ENCODE measurements at regions not wholly inside any gene's neighbourhood (a gene's known extent, or its start where the extent isn't known, plus 50 kb on each side); places are given as distances from the start of the nearest gene placed in this dataset.

DNA sequence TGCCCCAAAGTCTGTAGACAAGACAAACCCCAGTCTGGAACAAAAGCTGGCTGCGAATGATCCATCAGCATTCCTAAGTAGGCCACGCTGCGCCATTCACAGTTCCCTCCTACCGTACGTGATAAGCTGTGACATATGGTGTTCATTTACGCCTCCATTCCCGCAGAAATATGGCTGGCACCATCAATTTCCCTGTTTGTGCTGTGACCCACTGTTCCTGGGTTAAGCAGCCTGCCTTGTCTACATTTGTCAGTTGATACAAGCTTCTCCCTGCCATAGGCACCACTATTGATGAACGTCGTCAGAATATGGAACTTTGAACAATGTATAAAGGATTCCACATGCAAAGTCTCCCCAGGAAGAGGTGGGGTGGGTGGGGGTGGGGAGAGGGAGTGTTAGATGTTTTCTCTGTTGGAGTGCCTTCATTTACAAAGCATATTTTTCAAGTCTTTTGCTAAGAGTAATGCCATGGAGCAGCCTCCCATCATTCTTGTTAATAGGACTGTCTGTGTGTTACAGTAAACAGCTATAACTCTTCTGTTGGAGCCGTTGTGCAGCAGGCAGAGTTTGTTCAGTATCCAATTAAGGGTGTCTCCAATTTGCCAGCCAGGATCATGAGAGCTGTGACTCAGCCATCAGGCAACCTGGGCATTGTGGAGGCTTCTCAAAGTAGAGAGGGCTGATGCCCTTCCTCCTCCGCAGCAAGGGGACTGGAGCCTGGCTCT, 294.6 kb downstream of the TMEM114 start (continued):
- TF ChIP-seq, protein P1, sequence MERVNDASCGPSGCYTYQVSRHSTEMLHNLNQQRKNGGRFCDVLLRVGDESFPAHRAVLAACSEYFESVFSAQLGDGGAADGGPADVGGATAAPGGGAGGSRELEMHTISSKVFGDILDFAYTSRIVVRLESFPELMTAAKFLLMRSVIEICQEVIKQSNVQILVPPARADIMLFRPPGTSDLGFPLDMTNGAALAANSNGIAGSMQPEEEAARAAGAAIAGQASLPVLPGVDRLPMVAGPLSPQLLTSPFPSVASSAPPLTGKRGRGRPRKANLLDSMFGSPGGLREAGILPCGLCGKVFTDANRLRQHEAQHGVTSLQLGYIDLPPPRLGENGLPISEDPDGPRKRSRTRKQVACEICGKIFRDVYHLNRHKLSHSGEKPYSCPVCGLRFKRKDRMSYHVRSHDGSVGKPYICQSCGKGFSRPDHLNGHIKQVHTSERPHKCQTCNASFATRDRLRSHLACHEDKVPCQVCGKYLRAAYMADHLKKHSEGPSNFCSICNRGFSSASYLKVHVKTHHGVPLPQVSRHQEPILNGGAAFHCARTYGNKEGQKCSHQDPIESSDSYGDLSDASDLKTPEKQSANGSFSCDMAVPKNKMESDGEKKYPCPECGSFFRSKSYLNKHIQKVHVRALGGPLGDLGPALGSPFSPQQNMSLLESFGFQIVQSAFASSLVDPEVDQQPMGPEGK (tag by site-specific recombination; IDR thresholded peaks at IDR 0.05): no peak
- TF ChIP-seq, protein P2, sequence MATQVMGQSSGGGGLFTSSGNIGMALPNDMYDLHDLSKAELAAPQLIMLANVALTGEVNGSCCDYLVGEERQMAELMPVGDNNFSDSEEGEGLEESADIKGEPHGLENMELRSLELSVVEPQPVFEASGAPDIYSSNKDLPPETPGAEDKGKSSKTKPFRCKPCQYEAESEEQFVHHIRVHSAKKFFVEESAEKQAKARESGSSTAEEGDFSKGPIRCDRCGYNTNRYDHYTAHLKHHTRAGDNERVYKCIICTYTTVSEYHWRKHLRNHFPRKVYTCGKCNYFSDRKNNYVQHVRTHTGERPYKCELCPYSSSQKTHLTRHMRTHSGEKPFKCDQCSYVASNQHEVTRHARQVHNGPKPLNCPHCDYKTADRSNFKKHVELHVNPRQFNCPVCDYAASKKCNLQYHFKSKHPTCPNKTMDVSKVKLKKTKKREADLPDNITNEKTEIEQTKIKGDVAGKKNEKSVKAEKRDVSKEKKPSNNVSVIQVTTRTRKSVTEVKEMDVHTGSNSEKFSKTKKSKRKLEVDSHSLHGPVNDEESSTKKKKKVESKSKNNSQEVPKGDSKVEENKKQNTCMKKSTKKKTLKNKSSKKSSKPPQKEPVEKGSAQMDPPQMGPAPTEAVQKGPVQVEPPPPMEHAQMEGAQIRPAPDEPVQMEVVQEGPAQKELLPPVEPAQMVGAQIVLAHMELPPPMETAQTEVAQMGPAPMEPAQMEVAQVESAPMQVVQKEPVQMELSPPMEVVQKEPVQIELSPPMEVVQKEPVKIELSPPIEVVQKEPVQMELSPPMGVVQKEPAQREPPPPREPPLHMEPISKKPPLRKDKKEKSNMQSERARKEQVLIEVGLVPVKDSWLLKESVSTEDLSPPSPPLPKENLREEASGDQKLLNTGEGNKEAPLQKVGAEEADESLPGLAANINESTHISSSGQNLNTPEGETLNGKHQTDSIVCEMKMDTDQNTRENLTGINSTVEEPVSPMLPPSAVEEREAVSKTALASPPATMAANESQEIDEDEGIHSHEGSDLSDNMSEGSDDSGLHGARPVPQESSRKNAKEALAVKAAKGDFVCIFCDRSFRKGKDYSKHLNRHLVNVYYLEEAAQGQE (tag by site-specific recombination; IDR thresholded peaks at IDR 0.05): no peak
- TF ChIP-seq, protein P3, sequence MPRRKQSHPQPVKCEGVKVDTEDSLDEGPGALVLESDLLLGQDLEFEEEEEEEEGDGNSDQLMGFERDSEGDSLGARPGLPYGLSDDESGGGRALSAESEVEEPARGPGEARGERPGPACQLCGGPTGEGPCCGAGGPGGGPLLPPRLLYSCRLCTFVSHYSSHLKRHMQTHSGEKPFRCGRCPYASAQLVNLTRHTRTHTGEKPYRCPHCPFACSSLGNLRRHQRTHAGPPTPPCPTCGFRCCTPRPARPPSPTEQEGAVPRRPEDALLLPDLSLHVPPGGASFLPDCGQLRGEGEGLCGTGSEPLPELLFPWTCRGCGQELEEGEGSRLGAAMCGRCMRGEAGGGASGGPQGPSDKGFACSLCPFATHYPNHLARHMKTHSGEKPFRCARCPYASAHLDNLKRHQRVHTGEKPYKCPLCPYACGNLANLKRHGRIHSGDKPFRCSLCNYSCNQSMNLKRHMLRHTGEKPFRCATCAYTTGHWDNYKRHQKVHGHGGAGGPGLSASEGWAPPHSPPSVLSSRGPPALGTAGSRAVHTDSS (tag by site-specific recombination; IDR thresholded peaks at IDR 0.05): no peak
- TF ChIP-seq, protein P4, sequence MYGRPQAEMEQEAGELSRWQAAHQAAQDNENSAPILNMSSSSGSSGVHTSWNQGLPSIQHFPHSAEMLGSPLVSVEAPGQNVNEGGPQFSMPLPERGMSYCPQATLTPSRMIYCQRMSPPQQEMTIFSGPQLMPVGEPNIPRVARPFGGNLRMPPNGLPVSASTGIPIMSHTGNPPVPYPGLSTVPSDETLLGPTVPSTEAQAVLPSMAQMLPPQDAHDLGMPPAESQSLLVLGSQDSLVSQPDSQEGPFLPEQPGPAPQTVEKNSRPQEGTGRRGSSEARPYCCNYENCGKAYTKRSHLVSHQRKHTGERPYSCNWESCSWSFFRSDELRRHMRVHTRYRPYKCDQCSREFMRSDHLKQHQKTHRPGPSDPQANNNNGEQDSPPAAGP (tag by site-specific recombination; IDR thresholded peaks at IDR 0.05): no peak
- TF ChIP-seq, protein P5, sequence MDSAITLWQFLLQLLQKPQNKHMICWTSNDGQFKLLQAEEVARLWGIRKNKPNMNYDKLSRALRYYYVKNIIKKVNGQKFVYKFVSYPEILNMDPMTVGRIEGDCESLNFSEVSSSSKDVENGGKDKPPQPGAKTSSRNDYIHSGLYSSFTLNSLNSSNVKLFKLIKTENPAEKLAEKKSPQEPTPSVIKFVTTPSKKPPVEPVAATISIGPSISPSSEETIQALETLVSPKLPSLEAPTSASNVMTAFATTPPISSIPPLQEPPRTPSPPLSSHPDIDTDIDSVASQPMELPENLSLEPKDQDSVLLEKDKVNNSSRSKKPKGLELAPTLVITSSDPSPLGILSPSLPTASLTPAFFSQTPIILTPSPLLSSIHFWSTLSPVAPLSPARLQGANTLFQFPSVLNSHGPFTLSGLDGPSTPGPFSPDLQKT (IDR thresholded peaks at IDR 0.05; ENCODE audit: borderline replicate concordance, low read depth, low read length): no peak
- TF ChIP-seq KLF8 (tag by site-specific recombination; IDR thresholded peaks at IDR 0.05): no peak
- no peak for TF ChIP-seq ZIC2 (tag by site-specific recombination; IDR thresholded peaks at IDR 0.05)
- no peak for TF ChIP-seq ZSCAN30 (tag by site-specific recombination; IDR thresholded peaks at IDR 0.05)
- no peak for TF ChIP-seq ZNF660 (tag by site-specific recombination; IDR thresholded peaks at IDR 0.05)
- TF ChIP-seq, protein P6, sequence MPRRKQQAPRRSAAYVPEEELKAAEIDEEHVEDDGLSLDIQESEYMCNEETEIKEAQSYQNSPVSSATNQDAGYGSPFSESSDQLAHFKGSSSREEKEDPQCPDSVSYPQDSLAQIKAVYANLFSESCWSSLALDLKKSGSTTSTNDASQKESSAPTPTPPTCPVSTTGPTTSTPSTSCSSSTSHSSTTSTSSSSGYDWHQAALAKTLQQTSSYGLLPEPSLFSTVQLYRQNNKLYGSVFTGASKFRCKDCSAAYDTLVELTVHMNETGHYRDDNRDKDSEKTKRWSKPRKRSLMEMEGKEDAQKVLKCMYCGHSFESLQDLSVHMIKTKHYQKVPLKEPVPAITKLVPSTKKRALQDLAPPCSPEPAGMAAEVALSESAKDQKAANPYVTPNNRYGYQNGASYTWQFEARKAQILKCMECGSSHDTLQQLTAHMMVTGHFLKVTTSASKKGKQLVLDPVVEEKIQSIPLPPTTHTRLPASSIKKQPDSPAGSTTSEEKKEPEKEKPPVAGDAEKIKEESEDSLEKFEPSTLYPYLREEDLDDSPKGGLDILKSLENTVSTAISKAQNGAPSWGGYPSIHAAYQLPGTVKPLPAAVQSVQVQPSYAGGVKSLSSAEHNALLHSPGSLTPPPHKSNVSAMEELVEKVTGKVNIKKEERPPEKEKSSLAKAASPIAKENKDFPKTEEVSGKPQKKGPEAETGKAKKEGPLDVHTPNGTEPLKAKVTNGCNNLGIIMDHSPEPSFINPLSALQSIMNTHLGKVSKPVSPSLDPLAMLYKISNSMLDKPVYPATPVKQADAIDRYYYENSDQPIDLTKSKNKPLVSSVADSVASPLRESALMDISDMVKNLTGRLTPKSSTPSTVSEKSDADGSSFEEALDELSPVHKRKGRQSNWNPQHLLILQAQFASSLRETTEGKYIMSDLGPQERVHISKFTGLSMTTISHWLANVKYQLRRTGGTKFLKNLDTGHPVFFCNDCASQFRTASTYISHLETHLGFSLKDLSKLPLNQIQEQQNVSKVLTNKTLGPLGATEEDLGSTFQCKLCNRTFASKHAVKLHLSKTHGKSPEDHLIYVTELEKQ (tag by site-specific recombination; IDR thresholded peaks at IDR 0.05; ENCODE audit: borderline replicate concordance): no peak
- TF ChIP-seq ZNF354C (tag by site-specific recombination; IDR thresholded peaks at IDR 0.05; ENCODE audit: borderline replicate concordance, low read depth): no peak

DNA sequence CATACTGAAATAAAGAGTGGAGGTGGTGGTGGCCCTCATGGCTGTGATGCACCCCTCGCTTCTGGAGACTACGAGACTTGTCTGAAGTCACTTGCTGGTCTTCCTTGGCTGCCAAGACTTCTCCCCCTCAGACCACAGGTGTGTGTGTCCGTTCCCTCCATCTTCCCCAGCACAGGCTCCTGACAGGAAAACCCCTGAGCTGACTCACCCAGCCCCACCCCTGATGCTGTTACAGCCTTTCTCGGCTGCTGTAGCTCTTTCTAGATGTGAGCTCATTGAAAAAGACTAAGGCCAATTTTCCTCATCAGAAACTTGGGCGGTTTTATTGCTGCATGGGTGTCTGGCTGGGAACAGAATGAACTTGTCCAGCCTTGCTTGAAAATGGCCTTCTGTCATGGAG, 296.9 kb downstream of the TMEM114 start:
- no peaks in the 10 kb centered on the region for H3K36me3 ChIP-seq (ENCODE audit: control insufficient read depth in 2 of 2, insufficient read depth in 1 of 2, low read length in 2 of 2)
- no peaks in the 10 kb centered on the region for H3K4me1 ChIP-seq (ENCODE audit: control insufficient read depth, insufficient read depth, low read length)
- no peak overlapping the region for H3K27ac ChIP-seq (ENCODE audit: extremely low read depth, low read depth, low read length)
- TF ChIP-seq ZNF585B (tag by site-specific recombination; IDR thresholded peaks at IDR 0.05) (no peak), ZNF155 (tag by site-specific recombination; IDR thresholded peaks at IDR 0.05) (no peak), ZNF174 (tag by site-specific recombination; IDR thresholded peaks at IDR 0.05) (no peak), ZNF24 (tag by site-specific recombination; IDR thresholded peaks at IDR 0.05) (no peak), SP3 (tag by site-specific recombination; IDR thresholded peaks at IDR 0.05) (no peak)
- H3K4me3 ChIP-seq (ENCODE audit: low read depth, low read length): no peak overlapping the region
- H3K9me3 ChIP-seq (ENCODE audit: control insufficient read depth, insufficient read depth, low read depth, low read length): no peaks in the 10 kb centered on the region
- POLR2A ChIA-PET: no interaction called here
- CTCF ChIA-PET: no interaction called here
